ENCODE measurements at regions not wholly inside any gene's neighbourhood (a gene's known extent, or its start where the extent isn't known, plus 50 kb on each side); places are given as distances from the start of the nearest gene placed in this dataset.
"Not testable (repeated sequence)": the region's sequence is repeated elsewhere in the genome, so short reads cannot be mapped to it uniquely, and the experiment has no call there.

GRCh38 chr22:11600896-11601890 lies 3926.8 kb upstream of the OR11H1 start:
- not testable (repeated sequence) for TF ChIP-seq CEBPB (tag; IDR thresholded peaks at IDR 0.05); FOS (IDR thresholded peaks at IDR 0.05; ENCODE audit: extremely low read depth, insufficient read length); EP300 (IDR thresholded peaks at IDR 0.05; ENCODE audit: low read length); IRF1 (CRISPR knock-in tag; IDR thresholded peaks at IDR 0.05; ENCODE audit: borderline replicate concordance); SIX5 (IDR thresholded peaks at IDR 0.05; ENCODE audit: borderline replicate concordance in 1 of 2, insufficient read depth in 1 of 2, low read depth in 1 of 2, low read length in 2 of 2); CTCF (IDR thresholded peaks at IDR 0.05 in 2 of 3, conservative IDR thresholded peaks at IDR 0.05 in 1 of 3; ENCODE audit: insufficient read depth in 2 of 3, low read depth in 1 of 3, low read length in 3 of 3); ATF1 (CRISPR knock-in tag; IDR thresholded peaks at IDR 0.05); ATF1 (tag; IDR thresholded peaks at IDR 0.05); ZNF830 (CRISPR knock-in tag; IDR thresholded peaks at IDR 0.05)

Data from K562 (cell line).